GM10248 (cell line): ENCODE measurements at regions not wholly inside any gene's neighbourhood (a gene's known extent, or its start where the extent isn't known, plus 50 kb on each side); places are given as distances from the start of the nearest gene placed in this dataset.

Experiments
- CTCF ChIA-PET: fragments of 300-600 bp; sonication (Branson Sonifier 250); formaldehyde crosslinking; extraction: SDS; loops from one replicate; lab custom pipeline; 2021; ENCODE audit warnings: antibody characterized with exemption; lab: Yijun Ruan, JAX
- POLR2A ChIA-PET: fragments of 350-650 bp; sonication (Branson Sonifier 250); formaldehyde crosslinking; extraction: SDS; loops from one replicate; lab custom pipeline; 2020; ENCODE audit warnings: antibody characterized with exemption; lab: Yijun Ruan, JAX
- DNase-seq: peaks from one replicate; pipeline ENCODE4 v3.0.0; 2012; ENCODE audit errors: extremely low spot score
- TF ChIP-seq, protein P1 (sequence below): IDR thresholded peaks from 2 replicates; pipeline ENCODE4 v1.5.1; 2012; ENCODE audit warnings: mild to moderate bottlenecking, low read depth; ENCODE audit errors: extremely low read depth, missing control alignments, control extremely low read depth

DNA sequence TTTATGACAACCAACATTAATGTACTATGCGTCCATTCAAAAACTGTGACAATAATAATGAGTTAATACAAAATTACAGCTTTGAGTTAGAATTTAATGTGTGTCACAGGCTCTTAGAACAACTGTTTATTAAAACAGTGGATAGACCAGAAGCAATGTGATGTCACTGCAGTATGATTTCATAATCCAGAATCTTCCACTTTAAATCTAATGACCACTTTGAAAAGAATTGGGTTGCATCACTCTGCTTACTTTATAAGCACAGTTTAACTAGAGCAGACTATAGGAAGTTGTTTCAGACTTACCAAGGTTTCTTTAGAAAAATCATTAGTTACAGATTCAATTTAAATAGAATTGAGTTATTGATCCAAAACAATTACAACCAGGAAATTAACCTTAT is 758.5 kb downstream of the KCTD8 start:
- TF ChIP-seq, protein P1, sequence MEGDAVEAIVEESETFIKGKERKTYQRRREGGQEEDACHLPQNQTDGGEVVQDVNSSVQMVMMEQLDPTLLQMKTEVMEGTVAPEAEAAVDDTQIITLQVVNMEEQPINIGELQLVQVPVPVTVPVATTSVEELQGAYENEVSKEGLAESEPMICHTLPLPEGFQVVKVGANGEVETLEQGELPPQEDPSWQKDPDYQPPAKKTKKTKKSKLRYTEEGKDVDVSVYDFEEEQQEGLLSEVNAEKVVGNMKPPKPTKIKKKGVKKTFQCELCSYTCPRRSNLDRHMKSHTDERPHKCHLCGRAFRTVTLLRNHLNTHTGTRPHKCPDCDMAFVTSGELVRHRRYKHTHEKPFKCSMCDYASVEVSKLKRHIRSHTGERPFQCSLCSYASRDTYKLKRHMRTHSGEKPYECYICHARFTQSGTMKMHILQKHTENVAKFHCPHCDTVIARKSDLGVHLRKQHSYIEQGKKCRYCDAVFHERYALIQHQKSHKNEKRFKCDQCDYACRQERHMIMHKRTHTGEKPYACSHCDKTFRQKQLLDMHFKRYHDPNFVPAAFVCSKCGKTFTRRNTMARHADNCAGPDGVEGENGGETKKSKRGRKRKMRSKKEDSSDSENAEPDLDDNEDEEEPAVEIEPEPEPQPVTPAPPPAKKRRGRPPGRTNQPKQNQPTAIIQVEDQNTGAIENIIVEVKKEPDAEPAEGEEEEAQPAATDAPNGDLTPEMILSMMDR = no peak
- ChIA-PET POLR2A (no interaction called here), CTCF (no interaction called here)
- DNase-seq = no peak

- ChIA-PET CTCF (no interaction called here), POLR2A (no interaction called here)
- TF ChIP-seq, protein P1 = no peak
- DNase-seq = no peak
Observed at GRCh38 chr4:43693876-43694275, 754.7 kb downstream of the KCTD8 start.

GRCh38 chr4:43709443-43709842 is 739.2 kb downstream of the KCTD8 start:
- POLR2A ChIA-PET = no interaction called here
- TF ChIP-seq, protein P1 = no peak
- CTCF ChIA-PET = interaction anchor here (0.9 to 1.1 kb wide), 2 partner anchors 24 to 44 kb away, joined by 3 read pairs; no protein-coding TSS in a partner anchor
- no peak for DNase-seq

GRCh38 chr4:43716721-43717395 is 731.8 kb downstream of the KCTD8 start:
- POLR2A ChIA-PET = no interaction called here
- CTCF ChIA-PET = interaction anchor here (0.8 kb wide), 1 partner anchor 8 kb away, joined by 3 read pairs; no protein-coding TSS in a partner anchor
- DNase-seq = no peak
- TF ChIP-seq, protein P1 = no peak

GRCh38 chr4:43718369-43718768 is 730.2 kb downstream of the KCTD8 start:
- ChIA-PET POLR2A (no interaction called here), CTCF (no interaction called here)
- DNase-seq = no peak
- TF ChIP-seq, protein P1 = no peak

DNA sequence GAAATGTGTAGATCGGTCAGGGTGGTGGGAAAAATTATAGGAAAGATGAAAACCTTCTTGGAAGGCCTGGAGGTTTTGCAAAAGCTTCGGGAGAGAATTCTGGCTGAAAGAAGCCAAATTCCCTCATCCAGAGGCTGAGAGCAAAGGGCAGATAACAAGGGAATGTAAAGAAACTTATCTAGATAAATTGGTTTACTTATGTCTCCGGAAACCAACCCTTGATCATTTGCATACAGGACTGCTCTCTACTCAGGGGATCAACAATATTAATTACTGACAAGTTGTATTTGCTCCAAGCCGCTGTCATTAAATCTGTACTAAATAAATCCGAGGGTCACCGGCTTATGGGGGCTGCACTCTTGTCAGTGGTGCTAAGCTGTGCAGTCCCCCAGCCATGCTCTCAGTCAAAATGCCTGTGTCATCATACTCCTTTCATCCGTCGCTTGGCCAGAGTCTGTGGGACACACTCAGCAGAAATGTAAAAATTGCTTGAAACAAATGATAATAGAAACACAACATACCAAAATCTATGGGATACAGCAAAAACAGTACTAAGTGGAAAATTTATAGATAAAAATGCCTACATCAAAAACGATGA is 715.7 kb downstream of the KCTD8 start:
- CTCF ChIA-PET = no interaction called here
- no peak for DNase-seq
- TF ChIP-seq, protein P1 = no peak
- POLR2A ChIA-PET = no interaction called here
